Psoas muscle (tissue), 7 donors: ENCODE measurements at regions not wholly inside any gene's neighbourhood (a gene's known extent, or its start where the extent isn't known, plus 50 kb on each side); places are given as distances from the start of the nearest gene placed in this dataset.

ENCODE experiments used
- ATAC-seq, 4 donors: fragments of 200-7000 bp; cut with Tn5 transposase; one replicate each; pipeline ENCODE4 v1.9.1; 2020; ENCODE audit warnings: moderate library complexity in 3 of 4, mild to moderate bottlenecking in 2 of 4
- DNase-seq, 2 donors: peaks; one replicate each; pipeline ENCODE4 v3.0.0-alpha.2; 2020
- H3K27ac ChIP-seq: fragments of 200-600 bp; one replicate; pipeline ENCODE4 v1.8.0; 2022
- H3K27me3 ChIP-seq, 3 donors: fragments of 200-600 bp in 1 of 3; one replicate each; pipeline versions ENCODE4 v1.6.1 to v1.8.0; 2013 to 2022; ENCODE audit warnings: low read length in 2 of 3, mild to moderate bottlenecking in 2 of 3, moderate library complexity in 1 of 3; ENCODE audit not compliant: insufficient read depth in 3 of 3
- H3K36me3 ChIP-seq, 2 donors: fragments of 200-600 bp in 1 of 2; one replicate each; pipeline versions ENCODE4 v1.6.1 to v1.8.0; 2013 to 2022; ENCODE audit warnings: low read depth in 1 of 2, mild to moderate bottlenecking in 1 of 2, moderate library complexity in 1 of 2; ENCODE audit not compliant: insufficient read depth in 1 of 2
- H3K4me1 ChIP-seq: fragments of 200-600 bp; one replicate; pipeline ENCODE4 v1.8.0; 2022
- H3K4me3 ChIP-seq: fragments of 200-600 bp; one replicate; pipeline ENCODE4 v1.8.0; 2022; ENCODE audit warnings: mild to moderate bottlenecking
- H3K9me3 ChIP-seq: fragments of 200-600 bp; one replicate; pipeline ENCODE4 v1.8.0; 2022
- CTCF ChIP-seq: fragments of 200-600 bp; IDR thresholded peaks from one replicate; pipeline ENCODE4 v1.8.0; 2022; ENCODE audit warnings: antibody characterized with exemption
- WGBS, 3 donors: extraction: QIAGEN DNeasy Blood & Tissue Kit; methylation state at CpG; one replicate each; pipeline versions ENCODE4 v1.1.6 to v1.1.7; 2013; 5-methylcytosine and 5-hydroxymethylcytosine counted together
- intact Hi-C, 2 donors: fragments of 100-400 bp; cut with DNase I; formaldehyde crosslinking; loops; one replicate each; pipeline versions ENCODE4 v1.11.0 to v1.14.2; 2022
- donor health status: healthy with polysubstance abuse.
- donor health status: DM: no; HTN: no; CAD: no; lungs with moderate emphysema.
- donor health status: Bipolar disorder and iron deficiency.
- donor health status: healthy.
- donor health status: DM: yes; HTN: yes; CAD: no.
- donor health status: DM: no; HTN: no; CAD: no.
- donor health status: DM: yes; HTN: yes; CAD: no.

GRCh38 chr5:158429564-158429963 lies 570.6 kb upstream of the CLINT1 start:
- intact Hi-C loops = no loop called here
- no peaks in the 10 kb centered on the region for H3K9me3 ChIP-seq
- no peak for TF ChIP-seq CTCF
- H3K4me3 ChIP-seq = no peak overlapping the region
- no peak overlapping the region for H3K27ac ChIP-seq
- DNase-seq (no peak), ATAC-seq (no peak)
- no peaks in the 10 kb centered on the region for H3K4me1 ChIP-seq
- 42 to 58% (median 52%) methylated on average over 4 of the region's 4 CpGs for WGBS, 3 donors
- no peaks in the 10 kb centered on the region for H3K27me3 ChIP-seq
- H3K36me3 ChIP-seq = no peaks in the 10 kb centered on the region

- no peaks in the 10 kb centered on the region for H3K4me1 ChIP-seq
- no peaks in the 10 kb centered on the region for H3K36me3 ChIP-seq
- 24 to 38% (median 33%) methylated on average over 2 of the region's 2 CpGs for WGBS, 3 donors
- no peak for DNase-seq
- no peak overlapping the region for H3K4me3 ChIP-seq
- intact Hi-C loops = no loop called here
- ATAC-seq = peak in 1 of 4 donors; percentile 56
- no peak overlapping the region for H3K27ac ChIP-seq
- H3K9me3 ChIP-seq = no peaks in the 10 kb centered on the region
- no peak for TF ChIP-seq CTCF
- no peaks in the 10 kb centered on the region for H3K27me3 ChIP-seq
These were observed 564.8 kb upstream of the CLINT1 start for GRCh38 chr5:158423623-158424200.

GRCh38 chr5:158422653-158423515 lies 563.9 kb upstream of the CLINT1 start:
- Histone ChIP-seq H3K27ac (no peak overlapping the region), H3K4me3 (no peak overlapping the region), H3K9me3 (no peaks in the 10 kb centered on the region), H3K4me1 (no peaks in the 10 kb centered on the region), H3K36me3 (no peaks in the 10 kb centered on the region), H3K27me3 (no peaks in the 10 kb centered on the region)
- WGBS, 3 donors = 71 to 74% (median 74%) methylated on average over 9 of the region's 9 CpGs
- peak in 1 of 2 donors; percentile 15 for DNase-seq
- TF ChIP-seq CTCF = no peak
- intact Hi-C loops = no loop called here
- no peak for ATAC-seq

- Histone ChIP-seq H3K27ac (no peak overlapping the region), H3K36me3 (no peaks in the 10 kb centered on the region), H3K27me3 (no peaks in the 10 kb centered on the region), H3K4me1 (no peaks in the 10 kb centered on the region), H3K4me3 (no peak overlapping the region), H3K9me3 (no peaks in the 10 kb centered on the region)
- no peak for DNase-seq
- no peak for ATAC-seq
- intact Hi-C loops = no loop called here
- WGBS, 3 donors = 61 to 78% (median 66%) methylated on average over 6 of the region's 6 CpGs
- no peak for TF ChIP-seq CTCF
These were observed 562.4 kb upstream of the CLINT1 start for GRCh38 chr5:158421319-158421718.
